IMR-90 (cell line): ENCODE measurements at regions not wholly inside any gene's neighbourhood (a gene's known extent, or its start where the extent isn't known, plus 50 kb on each side); places are given as distances from the start of the nearest gene placed in this dataset.

Experiments used
- ATAC-seq: fragments of 200-7000 bp; cut with Tn5 transposase; 2 replicates; pipeline ENCODE4 v1.9.1; 2020; ENCODE audit warnings: low read depth, mild to moderate bottlenecking, moderate library complexity
- BruUV-seq: library from RNA; stranded (reverse); fragments of 400-500 nt; replicated peaks from 2 replicates; lab custom pipeline; 2021; lab: Mats Ljungman, UMichigan
- CTCF ChIA-PET: fragments of 300-600 bp; formaldehyde crosslinking; extraction: SDS; loops from one replicate; lab custom pipeline; 2021; ENCODE audit warnings: antibody characterized with exemption; lab: Yijun Ruan, JAX
- POLR2A ChIA-PET: fragments of 300-600 bp; sonication (Branson Sonifier 250); formaldehyde crosslinking; loops from one replicate; lab custom pipeline; 2022; ENCODE audit warnings: antibody characterized with exemption; ENCODE audit not compliant: unreplicated experiment; lab: Charles Lee
- DNase-seq: peaks from one replicate; pipeline ENCODE4 v3.0.0; 2013
- H2AFZ ChIP-seq: replicated peaks from 2 replicates; pipeline ENCODE3; 2013; ENCODE audit warnings: low read length, mild to moderate bottlenecking; ENCODE audit not compliant: poor library complexity
- H2AK5ac ChIP-seq: 2 replicates; pipeline ENCODE4 v1.6.1; 2013; ENCODE audit warnings: low read depth, low read length, inconsistent platforms
- H2AK9ac ChIP-seq: replicated peaks from 2 replicates; pipeline ENCODE3; 2013; ENCODE audit warnings: mild to moderate bottlenecking, low read depth, low read length, moderate library complexity; ENCODE audit not compliant: poor library complexity
- H2BK120ac ChIP-seq: 2 replicates; pipeline ENCODE4 v1.6.1; 2013; ENCODE audit warnings: low read depth, low read length, inconsistent platforms
- H2BK15ac ChIP-seq: 3 replicates; pipeline ENCODE4 v1.6.1; 2013; ENCODE audit warnings: low read depth, low read length, inconsistent platforms
- H2BK20ac ChIP-seq: 2 replicates; pipeline ENCODE4 v1.6.1; 2013; ENCODE audit warnings: low read depth, mild to moderate bottlenecking, inconsistent platforms, low read length, moderate library complexity
- H2BK5ac ChIP-seq: 2 replicates; pipeline ENCODE4 v1.6.1; 2013; ENCODE audit warnings: mild to moderate bottlenecking, low read depth, low read length, inconsistent platforms; ENCODE audit not compliant: poor library complexity, severe bottlenecking
- H3K14ac ChIP-seq: replicated peaks from 2 replicates; pipeline ENCODE4 v1.6.1; 2013; ENCODE audit warnings: low read depth, low read length, inconsistent platforms
- H3K18ac ChIP-seq: 2 replicates; pipeline ENCODE4 v1.6.1; 2013; ENCODE audit warnings: low read depth, low read length, control low read depth
- H3K23ac ChIP-seq: 2 replicates; pipeline ENCODE4 v1.6.1; 2013; ENCODE audit warnings: low read depth, low read length, inconsistent platforms
- H3K27ac ChIP-seq: 2 replicates; pipeline ENCODE4 v1.5.1; 2013; ENCODE audit warnings: mild to moderate bottlenecking, control low read depth, low read length; ENCODE audit not compliant: insufficient read depth
- H3K27me3 ChIP-seq: 2 replicates; pipeline ENCODE4 v1.6.1; 2013; ENCODE audit warnings: low read length; ENCODE audit not compliant: control insufficient read depth, insufficient read depth
- H3K36me3 ChIP-seq: 2 replicates; pipeline ENCODE4 v1.6.1; 2013; ENCODE audit warnings: low read length, mixed read lengths; ENCODE audit not compliant: control insufficient read depth, insufficient read depth
- H3K4ac ChIP-seq: 2 replicates; pipeline ENCODE4 v1.6.1; 2013; ENCODE audit warnings: low read depth, low read length, inconsistent platforms
- H3K4me1 ChIP-seq: 2 replicates; pipeline ENCODE4 v1.6.1; 2013; ENCODE audit warnings: low read length, mixed read lengths; ENCODE audit not compliant: control insufficient read depth, insufficient read depth
- H3K4me2 ChIP-seq: 2 replicates; pipeline ENCODE4 v1.6.1; 2013; ENCODE audit warnings: low read depth, mild to moderate bottlenecking, control low read depth, low read length, moderate library complexity
- H3K4me3 ChIP-seq: 2 replicates; pipeline ENCODE4 v1.5.1; 2013; ENCODE audit warnings: low read depth, mild to moderate bottlenecking, control low read depth, low read length, moderate library complexity; ENCODE audit not compliant: insufficient read depth
- H3K56ac ChIP-seq: 2 replicates; pipeline ENCODE4 v1.6.1; 2013; ENCODE audit warnings: low read length, inconsistent platforms; ENCODE audit not compliant: insufficient read depth; ENCODE audit errors: extremely low read depth
- H3K79me1 ChIP-seq, 2 experiments: 2 replicates each; pipeline ENCODE4 v1.6.1; 2013; ENCODE audit warnings: low read length in 2 of 2, inconsistent platforms in 1 of 2, low read depth in 1 of 2
- H3K9ac ChIP-seq: 2 replicates; pipeline ENCODE4 v1.6.1; 2013; ENCODE audit warnings: low read depth, low read length, control low read depth
- H3K9me1 ChIP-seq: 2 replicates; pipeline ENCODE4 v1.6.1; 2013; ENCODE audit warnings: low read length, inconsistent platforms; ENCODE audit not compliant: insufficient read depth
- H3K9me3 ChIP-seq: 2 replicates; pipeline ENCODE4 v1.6.1; 2013; ENCODE audit warnings: low read length; ENCODE audit not compliant: control insufficient read depth, insufficient read depth
- H4K20me1 ChIP-seq: 2 replicates; pipeline ENCODE4 v1.6.1; 2013; ENCODE audit warnings: low read length, inconsistent platforms; ENCODE audit not compliant: insufficient read depth
- H4K5ac ChIP-seq: 2 replicates; pipeline ENCODE4 v1.6.1; 2013; ENCODE audit warnings: mild to moderate bottlenecking, low read depth, low read length, control low read depth
- H4K8ac ChIP-seq, 2 experiments: 2 replicates each; pipeline ENCODE4 v1.6.1; 2013; ENCODE audit warnings: low read depth in 2 of 2, low read length in 2 of 2, control low read depth in 1 of 2, inconsistent platforms in 1 of 2
- H4K91ac ChIP-seq: 2 replicates; pipeline ENCODE4 v1.6.1; 2013; ENCODE audit warnings: low read depth, low read length, inconsistent platforms; ENCODE audit not compliant: insufficient read depth
- CEBPB ChIP-seq: IDR thresholded peaks from 2 replicates; pipeline ENCODE4 v1.6.1; 2012; ENCODE audit warnings: low read depth, low read length, improper control_type of control experiment
- whole genome bisulfite sequencing, 2 experiments: methylation state at CpG; one replicate each; pipeline versions ENCODE4 v1.1.5 to v1.1.7; 2013; ENCODE audit warnings: missing lambda C conversion rate in 2 of 2; ENCODE audit not compliant: insufficient read length in 1 of 2; ENCODE audit errors: extremely low coverage in 2 of 2; 5-methylcytosine and 5-hydroxymethylcytosine counted together
- dilution Hi-C: fragments of 300-500 bp; cut with HindIII; formaldehyde crosslinking; loops from one replicate; pipeline ENCODE4 v1.14.3; 2018; ENCODE audit warnings: low sequenced_read_pairs; ENCODE audit not compliant: unreplicated experiment
- in situ Hi-C: fragments of 300-500 bp; cut with MboI; formaldehyde crosslinking; loops from 3 replicates; pipeline ENCODE4 v1.14.3; 2019; ENCODE audit warnings: low sequenced_read_pairs, inconsistent platforms, mixed read lengths
- intact Hi-C: fragments of 100-400 bp; cut with micrococcal nuclease; formaldehyde crosslinking; loops from 2 replicates; pipeline ENCODE4 v1.10.0; 2022

- Histone ChIP-seq H3K9me1 (no peaks in the 10 kb centered on the region), H3K23ac (no peak overlapping the region), H3K27me3 (no peaks in the 10 kb centered on the region), H3K56ac (no peak overlapping the region), H3K4ac (no peak overlapping the region), H4K5ac (no peak overlapping the region), H2BK120ac (no peak overlapping the region), H3K9ac (no peak overlapping the region), H4K20me1 (no peaks in the 10 kb centered on the region), H2BK20ac (no peak overlapping the region), H2AFZ (no peak overlapping the region), H3K36me3 (no peaks in the 10 kb centered on the region), H2BK15ac (no peak overlapping the region), H3K9me3 (0 out of 2 replicates have a peak, but pooled peaks cover 4% of the 10 kb centered on the region), H3K18ac (no peak overlapping the region), H2AK9ac (no peak overlapping the region), H3K4me3 (no peak overlapping the region), H2BK5ac (no peak overlapping the region), H4K8ac (no peak overlapping the region), H4K91ac (no peak overlapping the region), H3K4me2 (no peak overlapping the region), H3K4me1 (no peaks in the 10 kb centered on the region), H2AK5ac (no peak overlapping the region), H3K27ac (no peak overlapping the region), H3K14ac (no peak overlapping the region), H3K79me1 (no peaks in the 10 kb centered on the region)
- dilution Hi-C loops, result no loop called here
- DNase-seq, result no peak
- POLR2A ChIA-PET, result no interaction called here
- WGBS, 2 experiments, result no CpG with 5 or more reads among the region's 3 CpGs
- BruUV-seq, result no TSS peak
- ATAC-seq, result no peak
- intact Hi-C loops, result no loop called here
- in situ Hi-C loops, result no loop called here
- CTCF ChIA-PET, result no interaction called here
- no peak for TF ChIP-seq CEBPB
Measured at GRCh38 chrX:144901521-144901920, 345.8 kb upstream of the SPANXN1 start.
